Caco-2 (cell line): ENCODE measurements at regions not wholly inside any gene's neighbourhood (a gene's known extent, or its start where the extent isn't known, plus 50 kb on each side); places are given as distances from the start of the nearest gene placed in this dataset.

Source experiments
- BruUV-seq: library from RNA; stranded (reverse); fragments of 400-500 nt; replicated peaks from 2 replicates; lab custom pipeline; 2021; lab: Mats Ljungman, UMichigan
- CTCF ChIA-PET: fragments of 300-600 bp; sonication (Branson Sonifier 250); formaldehyde crosslinking; loops from one replicate; lab custom pipeline; 2022; ENCODE audit warnings: antibody characterized with exemption; lab: Charles Lee
- POLR2A ChIA-PET: fragments of 300-600 bp; sonication (Branson Sonifier 250); formaldehyde crosslinking; loops from one replicate; lab custom pipeline; 2022; ENCODE audit warnings: antibody characterized with exemption; lab: Charles Lee
- DNase-seq, 2 experiments: peaks; one replicate each; pipeline versions ENCODE4 v3.0.0 to v3.0.0-alpha.2; 2020 to 2022
- H3K27me3 ChIP-seq: replicated peaks from 2 replicates; pipeline ENCODE4 v1.6.0; 2011; ENCODE audit warnings: low read length; ENCODE audit not compliant: control insufficient read depth, insufficient read depth
- H3K36me3 ChIP-seq: 2 replicates; pipeline ENCODE4 v1.5.1; 2011; ENCODE audit warnings: low read length; ENCODE audit not compliant: control insufficient read depth, insufficient read depth
- H3K4me1 ChIP-seq: fragments of 250-450 bp; sonication (Bioruptor Pico); 2 replicates; pipeline ENCODE4 v1.5.1; 2020; ENCODE audit warnings: mild to moderate bottlenecking
- H3K4me3 ChIP-seq: 2 replicates; pipeline ENCODE4 v1.5.1; 2011; ENCODE audit warnings: low read depth, mild to moderate bottlenecking, control low read depth, low read length
- H3K9me3 ChIP-seq: fragments of 250-450 bp; sonication (Bioruptor Pico); 2 replicates; pipeline ENCODE4 v1.5.1; 2020; ENCODE audit warnings: mild to moderate bottlenecking, moderate library complexity
- H3K27ac Mint-ChIP-seq: one replicate; pipeline ENCODE4 v1.8.0; 2022; ENCODE audit warnings: mixed read lengths; ENCODE audit not compliant: unreplicated experiment
- H3K27me3 Mint-ChIP-seq: one replicate; pipeline ENCODE4 v1.8.0; 2022; ENCODE audit warnings: mixed read lengths; ENCODE audit not compliant: insufficient read depth, unreplicated experiment
- H3K36me3 Mint-ChIP-seq: one replicate; pipeline ENCODE4 v1.8.0; 2022; ENCODE audit warnings: mild to moderate bottlenecking, mixed read lengths; ENCODE audit not compliant: insufficient read depth, unreplicated experiment
- H3K4me1 Mint-ChIP-seq: one replicate; pipeline ENCODE4 v1.8.0; 2022; ENCODE audit warnings: low read depth, mixed read lengths; ENCODE audit not compliant: unreplicated experiment
- H3K4me3 Mint-ChIP-seq: one replicate; pipeline ENCODE4 v1.8.0; 2022; ENCODE audit warnings: mild to moderate bottlenecking, moderate library complexity, mixed read lengths; ENCODE audit not compliant: unreplicated experiment
- H3K9me3 Mint-ChIP-seq: one replicate; pipeline ENCODE4 v1.8.0; 2022; ENCODE audit warnings: mixed read lengths; ENCODE audit not compliant: unreplicated experiment
- intact Hi-C: fragments of 100-400 bp; cut with micrococcal nuclease; formaldehyde crosslinking; loops from one replicate; pipeline ENCODE4 v1.10.0; 2022; ENCODE audit not compliant: unreplicated experiment
- TF ChIP-seq, protein P1 (sequence below), 2 experiments: fragments of 200-600 bp in 1 of 2; IDR thresholded peaks; 1 replicate in 1 of 2; 2 replicates in 1 of 2; pipeline versions ENCODE4 v1.5.1 to v1.8.0; 2011 to 2022; ENCODE audit warnings: antibody characterized with exemption in 1 of 2, control low read depth in 1 of 2, inconsistent platforms in 1 of 2, low read depth in 1 of 2, low read length in 1 of 2, mild to moderate bottlenecking in 1 of 2, moderate library complexity in 1 of 2; ENCODE audit not compliant: insufficient read depth in 1 of 2, severe bottlenecking in 1 of 2, unreplicated experiment in 1 of 2

DNA sequence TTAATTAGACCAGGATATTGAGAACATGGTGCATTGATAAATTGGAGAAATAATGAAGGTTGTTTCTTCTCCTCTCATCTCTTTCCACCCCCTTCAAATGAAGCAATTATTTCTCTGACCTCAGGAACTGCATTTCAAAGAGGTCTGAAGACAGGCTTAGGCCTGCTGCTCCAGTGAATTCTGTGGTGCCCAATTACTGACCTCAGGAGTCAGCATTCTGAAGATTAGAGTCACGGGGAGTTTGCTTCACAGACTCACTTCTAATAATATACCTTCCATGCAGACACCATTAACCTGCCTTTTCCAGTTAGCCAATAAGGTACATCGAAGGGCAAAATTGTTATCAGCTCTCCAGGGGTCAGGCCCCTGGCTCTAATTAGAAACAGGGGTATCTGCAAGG lies 270.9 kb downstream of the GAS1 start:
- H3K4me1 ChIP-seq, result no peaks in the 10 kb centered on the region
- H3K9me3 Mint-ChIP-seq, result no peaks in the 10 kb centered on the region
- POLR2A ChIA-PET, result no interaction called here
- no TSS peak for BruUV-seq
- no peaks in the 10 kb centered on the region for H3K36me3 ChIP-seq
- no peak for DNase-seq
- no peaks in the 10 kb centered on the region for H3K4me1 Mint-ChIP-seq
- no peaks in the 10 kb centered on the region for H3K9me3 ChIP-seq
- H3K27me3 Mint-ChIP-seq, result no peaks in the 10 kb centered on the region
- intact Hi-C loops, result no loop called here
- no peak overlapping the region for H3K27ac Mint-ChIP-seq
- H3K36me3 Mint-ChIP-seq, result no peaks in the 10 kb centered on the region
- TF ChIP-seq, protein P1, sequence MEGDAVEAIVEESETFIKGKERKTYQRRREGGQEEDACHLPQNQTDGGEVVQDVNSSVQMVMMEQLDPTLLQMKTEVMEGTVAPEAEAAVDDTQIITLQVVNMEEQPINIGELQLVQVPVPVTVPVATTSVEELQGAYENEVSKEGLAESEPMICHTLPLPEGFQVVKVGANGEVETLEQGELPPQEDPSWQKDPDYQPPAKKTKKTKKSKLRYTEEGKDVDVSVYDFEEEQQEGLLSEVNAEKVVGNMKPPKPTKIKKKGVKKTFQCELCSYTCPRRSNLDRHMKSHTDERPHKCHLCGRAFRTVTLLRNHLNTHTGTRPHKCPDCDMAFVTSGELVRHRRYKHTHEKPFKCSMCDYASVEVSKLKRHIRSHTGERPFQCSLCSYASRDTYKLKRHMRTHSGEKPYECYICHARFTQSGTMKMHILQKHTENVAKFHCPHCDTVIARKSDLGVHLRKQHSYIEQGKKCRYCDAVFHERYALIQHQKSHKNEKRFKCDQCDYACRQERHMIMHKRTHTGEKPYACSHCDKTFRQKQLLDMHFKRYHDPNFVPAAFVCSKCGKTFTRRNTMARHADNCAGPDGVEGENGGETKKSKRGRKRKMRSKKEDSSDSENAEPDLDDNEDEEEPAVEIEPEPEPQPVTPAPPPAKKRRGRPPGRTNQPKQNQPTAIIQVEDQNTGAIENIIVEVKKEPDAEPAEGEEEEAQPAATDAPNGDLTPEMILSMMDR (IDR thresholded peaks at IDR 0.05; ENCODE audit: insufficient read depth in 1 of 2, low read depth in 1 of 2, low read length in 1 of 2, severe bottlenecking in 1 of 2, unreplicated experiment in 1 of 2), result no peak
- H3K4me3 ChIP-seq, result no peak overlapping the region
- no peak overlapping the region for H3K4me3 Mint-ChIP-seq
- CTCF ChIA-PET, result no interaction called here
- no peaks in the 10 kb centered on the region for H3K27me3 ChIP-seq

- POLR2A ChIA-PET, result no interaction called here
- no TSS peak for BruUV-seq
- no peaks in the 10 kb centered on the region for H3K4me1 Mint-ChIP-seq
- H3K36me3 ChIP-seq, result no peaks in the 10 kb centered on the region
- DNase-seq, result no peak
- no peaks in the 10 kb centered on the region for H3K27me3 ChIP-seq
- H3K27ac Mint-ChIP-seq, result no peak overlapping the region
- no peak overlapping the region for H3K4me3 ChIP-seq
- no peaks in the 10 kb centered on the region for H3K9me3 ChIP-seq
- no peaks in the 10 kb centered on the region for H3K27me3 Mint-ChIP-seq
- intact Hi-C loops, result no loop called here
- H3K4me3 Mint-ChIP-seq, result no peak overlapping the region
- no peaks in the 10 kb centered on the region for H3K4me1 ChIP-seq
- CTCF ChIA-PET, result no interaction called here
- TF ChIP-seq, protein P1 (IDR thresholded peaks at IDR 0.05; ENCODE audit: insufficient read depth in 1 of 2, low read depth in 1 of 2, low read length in 1 of 2, severe bottlenecking in 1 of 2, unreplicated experiment in 1 of 2), result no peak
- no peaks in the 10 kb centered on the region for H3K36me3 Mint-ChIP-seq
- no peaks in the 10 kb centered on the region for H3K9me3 Mint-ChIP-seq
Measured at GRCh38 chr9:86675805-86676204, 271.5 kb downstream of the GAS1 start.

GRCh38 chr9:86674487-86674886 lies 272.8 kb downstream of the GAS1 start:
- no peaks in the 10 kb centered on the region for H3K27me3 ChIP-seq
- Mint-ChIP-seq H3K36me3 (no peaks in the 10 kb centered on the region), H3K4me3 (no peak overlapping the region), H3K27ac (no peak overlapping the region), H3K27me3 (no peaks in the 10 kb centered on the region), H3K9me3 (no peaks in the 10 kb centered on the region), H3K4me1 (no peaks in the 10 kb centered on the region)
- no peak overlapping the region for H3K4me3 ChIP-seq
- H3K36me3 ChIP-seq, result no peaks in the 10 kb centered on the region
- BruUV-seq, result no TSS peak
- ChIA-PET CTCF (no interaction called here), POLR2A (no interaction called here)
- intact Hi-C loops, result no loop called here
- TF ChIP-seq, protein P1 (IDR thresholded peaks at IDR 0.05; ENCODE audit: insufficient read depth in 1 of 2, low read depth in 1 of 2, low read length in 1 of 2, severe bottlenecking in 1 of 2, unreplicated experiment in 1 of 2), result no peak
- no peak for DNase-seq
- no peaks in the 10 kb centered on the region for H3K9me3 ChIP-seq
- no peaks in the 10 kb centered on the region for H3K4me1 ChIP-seq
